ENCODE measurements at regions not wholly inside any gene's neighbourhood (a gene's known extent, or its start where the extent isn't known, plus 50 kb on each side); places are given as distances from the start of the nearest gene placed in this dataset.
A peak's percentile ranks its signal among the peaks of the same experiment; 100 is the strongest.

- H3K27me3 Mint-ChIP-seq, result peaks cover 8% of the 10 kb centered on the region
- H3K27ac Mint-ChIP-seq, result no peak overlapping the region
- DNase-seq, result no peak
- no peaks in the 10 kb centered on the region for H3K4me1 Mint-ChIP-seq
- H3K36me3 Mint-ChIP-seq, result no peaks in the 10 kb centered on the region
- H3K9me3 Mint-ChIP-seq, result no peaks in the 10 kb centered on the region
- H3K4me3 Mint-ChIP-seq, result no peak overlapping the region
Measured at GRCh38 chr1:96934282-96934681, 212.7 kb downstream of the PTBP2 start.

DNA sequence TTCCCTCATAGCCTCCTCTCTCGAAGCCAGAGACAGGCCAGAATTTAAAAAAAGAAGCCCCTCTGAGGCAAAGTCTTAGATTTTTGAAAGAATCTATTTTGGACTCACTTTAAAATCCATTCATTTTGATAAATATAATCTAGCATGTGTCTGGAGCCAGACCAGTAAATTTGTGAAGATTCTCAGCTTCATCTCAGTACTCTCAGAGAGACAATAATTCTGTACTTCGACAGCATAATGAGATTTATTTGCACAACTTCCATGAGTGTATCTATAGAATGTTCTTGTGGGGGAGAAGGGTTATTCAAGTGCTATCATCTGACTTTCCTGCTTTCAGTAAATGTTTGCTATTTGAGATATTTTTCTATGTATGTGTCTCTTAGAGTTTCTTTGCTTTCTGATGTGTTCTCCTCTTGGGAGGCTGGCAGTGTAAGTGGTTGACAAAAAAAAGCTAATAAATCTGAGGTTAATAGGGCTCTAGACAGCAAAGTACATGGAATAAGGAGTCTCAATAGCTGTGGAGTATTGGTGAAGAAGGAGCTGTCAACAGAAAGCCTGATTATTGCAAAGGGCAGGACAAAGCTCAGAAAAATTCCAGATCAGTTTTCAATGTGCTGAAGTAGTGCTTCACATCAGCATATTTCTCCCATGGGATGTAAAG, 223.0 kb downstream of the PTBP2 start:
- Mint-ChIP-seq H3K27ac (no peak overlapping the region), H3K9me3 (no peaks in the 10 kb centered on the region), H3K27me3 (no peaks in the 10 kb centered on the region)

DNA sequence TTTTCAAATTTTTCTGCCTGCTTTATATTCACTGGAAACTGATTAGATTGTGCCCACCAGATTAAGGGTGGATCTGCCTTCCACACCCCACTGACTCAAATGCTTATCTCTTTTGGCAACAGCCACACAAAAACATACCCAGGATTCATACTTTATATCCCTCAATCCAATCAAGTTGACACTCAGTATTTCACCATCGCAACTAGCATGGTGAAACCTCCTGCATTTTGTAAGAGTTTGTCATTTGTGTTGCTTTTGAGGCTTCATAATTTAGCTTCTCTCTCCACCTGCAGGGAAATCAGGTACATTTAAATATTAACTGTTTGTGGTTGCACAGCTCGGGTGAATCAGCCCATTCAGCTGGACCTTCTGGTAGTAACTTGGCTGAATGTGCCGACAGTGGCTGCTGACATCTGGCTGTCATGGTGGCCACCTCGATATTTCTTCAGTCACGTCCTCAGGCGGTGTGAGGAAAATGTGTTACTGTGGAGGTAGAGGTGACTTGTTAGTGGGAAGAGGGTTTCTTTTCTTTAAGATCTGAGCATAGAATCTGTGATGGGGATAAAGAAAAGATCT, 224.0 kb downstream of the PTBP2 start:
- no peak for DNase-seq
- H3K27ac Mint-ChIP-seq, result no peak overlapping the region
- H3K9me3 Mint-ChIP-seq, result no peaks in the 10 kb centered on the region
- H3K4me1 Mint-ChIP-seq, result no peaks in the 10 kb centered on the region
- no peaks in the 10 kb centered on the region for H3K36me3 Mint-ChIP-seq
- H3K27me3 Mint-ChIP-seq, result no peaks in the 10 kb centered on the region
- H3K4me3 Mint-ChIP-seq, result no peak overlapping the region

More for the DNA sequence above, 223.0 kb downstream of the PTBP2 start:
- H3K4me1 Mint-ChIP-seq, result no peaks in the 10 kb centered on the region
- no peak for DNase-seq
- H3K36me3 Mint-ChIP-seq, result no peaks in the 10 kb centered on the region
- no peak overlapping the region for H3K4me3 Mint-ChIP-seq

DNA sequence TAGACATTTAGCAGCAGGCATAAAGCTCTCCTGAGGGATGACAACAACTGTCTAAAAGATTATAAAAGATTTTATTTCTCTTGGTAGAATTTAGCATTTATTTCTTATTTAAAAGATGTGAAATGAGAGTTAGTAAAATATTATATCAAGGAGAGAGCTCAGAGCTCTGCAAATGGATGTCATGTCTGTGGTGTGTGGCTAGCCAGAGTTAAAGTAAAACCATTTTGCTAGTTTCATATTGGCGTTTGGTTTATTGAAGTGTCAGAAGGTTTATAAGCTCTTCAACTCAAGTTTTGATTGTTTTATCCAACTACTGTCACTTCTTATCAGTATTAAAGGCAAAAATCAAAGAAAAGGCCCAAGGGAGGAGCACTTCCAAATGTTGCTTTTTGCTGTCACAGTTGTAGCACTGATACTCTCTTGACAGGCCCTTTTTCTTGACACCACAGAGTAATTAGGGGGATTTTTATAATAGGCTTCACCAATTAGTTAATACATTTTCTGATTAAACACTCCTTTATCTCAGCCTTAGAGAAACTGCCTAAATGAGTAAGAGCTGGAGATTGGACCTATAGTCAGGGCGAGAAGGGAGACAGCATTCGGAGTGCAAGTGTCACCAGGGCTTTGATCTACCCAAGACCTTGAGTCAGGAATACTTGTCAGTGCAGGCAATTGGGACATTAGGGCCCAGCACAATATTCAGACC, 233.9 kb downstream of the PTBP2 start:
- Mint-ChIP-seq H3K27me3 (no peaks in the 10 kb centered on the region), H3K4me3 (no peak overlapping the region), H3K27ac (no peak overlapping the region), H3K36me3 (no peaks in the 10 kb centered on the region), H3K4me1 (no peaks in the 10 kb centered on the region), H3K9me3 (no peaks in the 10 kb centered on the region)
- DNase-seq, result no peak

- Mint-ChIP-seq H3K4me3 (no peak overlapping the region), H3K9me3 (no peaks in the 10 kb centered on the region), H3K4me1 (no peaks in the 10 kb centered on the region), H3K27ac (no peak overlapping the region), H3K27me3 (peaks cover 4% of the 10 kb centered on the region), H3K36me3 (no peaks in the 10 kb centered on the region)
- no peak for DNase-seq
Measured at GRCh38 chr1:96962216-96962615, 240.6 kb downstream of the PTBP2 start.

DNA sequence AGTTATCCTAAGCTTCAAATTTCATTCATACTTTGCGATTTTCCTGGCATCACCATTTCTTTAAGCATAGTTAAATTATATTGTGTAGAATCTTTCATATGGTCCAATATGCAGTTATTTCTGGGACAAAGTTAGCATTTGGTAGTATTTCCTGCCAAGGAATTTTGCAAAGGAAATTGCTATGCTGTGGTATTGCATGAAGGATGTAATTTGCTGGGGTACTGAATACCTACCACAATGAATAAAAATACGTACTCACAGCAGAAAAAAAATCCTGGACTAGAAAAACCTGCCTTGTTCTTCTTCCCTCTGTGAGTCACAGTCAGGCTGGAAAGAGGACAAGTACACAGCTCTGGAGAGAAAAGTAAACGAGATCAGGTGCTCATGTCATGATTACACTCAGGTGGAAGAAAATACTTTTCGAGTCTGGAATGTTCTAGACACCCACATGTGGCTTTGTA, 241.2 kb downstream of the PTBP2 start:
- H3K36me3 Mint-ChIP-seq, result no peaks in the 10 kb centered on the region
- H3K4me1 Mint-ChIP-seq, result no peaks in the 10 kb centered on the region
- DNase-seq, result no peak

GRCh38 chr1:96964761-96965160, 243.2 kb downstream of the PTBP2 start:
- Mint-ChIP-seq H3K9me3 (no peaks in the 10 kb centered on the region), H3K36me3 (no peaks in the 10 kb centered on the region), H3K4me3 (no peak overlapping the region), H3K27ac (no peak overlapping the region), H3K27me3 (peaks cover 14% of the 10 kb centered on the region), H3K4me1 (no peaks in the 10 kb centered on the region)
- DNase-seq, result no peak

More for the DNA sequence above, 241.2 kb downstream of the PTBP2 start:
- H3K4me3 Mint-ChIP-seq, result no peak overlapping the region
- no peaks in the 10 kb centered on the region for H3K9me3 Mint-ChIP-seq
- H3K27ac Mint-ChIP-seq, result no peak overlapping the region
- H3K27me3 Mint-ChIP-seq, result peaks cover 6% of the 10 kb centered on the region

- DNase-seq, result peak; percentile 59
- Mint-ChIP-seq H3K36me3 (no peaks in the 10 kb centered on the region), H3K9me3 (no peaks in the 10 kb centered on the region), H3K27ac (no peak overlapping the region), H3K4me1 (no peaks in the 10 kb centered on the region), H3K4me3 (no peak overlapping the region), H3K27me3 (peaks cover 24% of the 10 kb centered on the region)
Measured at GRCh38 chr1:96966536-96967138, 245.1 kb downstream of the PTBP2 start.

GRCh38 chr1:96967311-96967710, 245.7 kb downstream of the PTBP2 start:
- no peaks in the 10 kb centered on the region for H3K9me3 Mint-ChIP-seq
- H3K4me3 Mint-ChIP-seq, result no peak overlapping the region
- H3K36me3 Mint-ChIP-seq, result no peaks in the 10 kb centered on the region
- peaks cover 27% of the 10 kb centered on the region for H3K27me3 Mint-ChIP-seq
- H3K4me1 Mint-ChIP-seq, result no peaks in the 10 kb centered on the region
- no peak overlapping the region for H3K27ac Mint-ChIP-seq
- DNase-seq, result no peak

- peaks cover 32% of the 10 kb centered on the region for H3K27me3 Mint-ChIP-seq
- H3K4me1 Mint-ChIP-seq, result no peaks in the 10 kb centered on the region
- no peak overlapping the region for H3K27ac Mint-ChIP-seq
- DNase-seq, result no peak
- no peak overlapping the region for H3K4me3 Mint-ChIP-seq
- no peaks in the 10 kb centered on the region for H3K9me3 Mint-ChIP-seq
- H3K36me3 Mint-ChIP-seq, result no peaks in the 10 kb centered on the region
Measured at GRCh38 chr1:96968541-96968940, 247.0 kb downstream of the PTBP2 start.

GRCh38 chr1:96968983-96969382, 247.4 kb downstream of the PTBP2 start:
- H3K9me3 Mint-ChIP-seq, result no peaks in the 10 kb centered on the region
- H3K4me1 Mint-ChIP-seq, result no peaks in the 10 kb centered on the region
- H3K4me3 Mint-ChIP-seq, result no peak overlapping the region
- DNase-seq, result no peak
- no peaks in the 10 kb centered on the region for H3K36me3 Mint-ChIP-seq
- H3K27me3 Mint-ChIP-seq, result peaks cover 36% of the 10 kb centered on the region
- H3K27ac Mint-ChIP-seq, result no peak overlapping the region

DNA sequence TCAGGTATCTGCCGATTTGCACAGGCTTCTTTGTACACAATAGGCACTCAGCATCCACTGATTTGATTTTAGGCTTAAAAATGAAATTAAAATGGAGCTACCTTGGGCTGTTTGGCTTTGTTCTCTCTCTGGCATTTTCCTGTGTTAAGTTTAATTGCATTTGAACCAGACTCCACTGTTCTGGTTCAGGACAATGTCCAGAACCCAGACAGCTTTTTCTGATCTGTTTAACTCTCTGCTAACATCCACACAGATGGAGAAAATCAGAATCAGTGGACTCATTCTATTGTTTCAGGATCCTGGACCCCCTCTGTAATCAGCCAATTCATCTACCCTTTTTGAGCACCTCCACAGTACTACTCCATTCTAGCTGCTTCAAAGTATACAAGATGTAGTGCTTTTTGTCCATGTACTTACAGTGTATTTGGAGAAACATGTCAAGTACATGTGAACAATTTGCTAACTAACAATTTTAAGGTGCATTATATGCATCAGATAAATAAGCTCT, 248.1 kb downstream of the PTBP2 start:
- no peaks in the 10 kb centered on the region for H3K9me3 Mint-ChIP-seq

DNA sequence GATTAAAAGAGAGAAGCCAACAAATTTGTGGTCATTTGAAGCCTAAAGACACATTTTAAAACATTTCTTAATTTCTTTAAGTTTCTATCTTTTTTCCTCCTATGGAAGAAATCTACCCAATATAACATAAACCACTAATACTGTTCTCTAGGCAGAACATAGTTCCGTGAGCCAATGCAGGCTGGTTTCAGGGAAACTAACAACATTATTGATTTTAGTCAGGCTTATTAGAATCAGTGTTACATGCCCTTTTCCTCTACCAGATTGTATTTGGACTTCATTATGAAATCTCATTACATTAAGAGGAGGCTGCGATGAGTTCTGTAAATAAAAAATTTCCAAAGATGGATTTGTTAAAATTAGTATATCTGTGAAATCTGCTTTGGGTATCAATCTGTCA, 249.9 kb downstream of the PTBP2 start:
- Mint-ChIP-seq H3K27me3 (peaks cover 37% of the 10 kb centered on the region), H3K9me3 (no peaks in the 10 kb centered on the region), H3K36me3 (no peaks in the 10 kb centered on the region), H3K4me3 (no peak overlapping the region), H3K4me1 (no peaks in the 10 kb centered on the region), H3K27ac (no peak overlapping the region)
- no peak for DNase-seq

More for the DNA sequence above, 248.1 kb downstream of the PTBP2 start:
- Mint-ChIP-seq H3K27me3 (peaks cover 37% of the 10 kb centered on the region), H3K36me3 (no peaks in the 10 kb centered on the region), H3K27ac (no peak overlapping the region), H3K4me1 (no peaks in the 10 kb centered on the region), H3K4me3 (no peak overlapping the region)
- no peak for DNase-seq

GRCh38 chr1:96971849-96972602, 250.4 kb downstream of the PTBP2 start:
- H3K4me1 Mint-ChIP-seq, result no peaks in the 10 kb centered on the region
- peaks cover 35% of the 10 kb centered on the region for H3K27me3 Mint-ChIP-seq
- no peaks in the 10 kb centered on the region for H3K36me3 Mint-ChIP-seq
- H3K27ac Mint-ChIP-seq, result no peak overlapping the region
- no peak for DNase-seq
- no peak overlapping the region for H3K4me3 Mint-ChIP-seq
- H3K9me3 Mint-ChIP-seq, result no peaks in the 10 kb centered on the region

DNA sequence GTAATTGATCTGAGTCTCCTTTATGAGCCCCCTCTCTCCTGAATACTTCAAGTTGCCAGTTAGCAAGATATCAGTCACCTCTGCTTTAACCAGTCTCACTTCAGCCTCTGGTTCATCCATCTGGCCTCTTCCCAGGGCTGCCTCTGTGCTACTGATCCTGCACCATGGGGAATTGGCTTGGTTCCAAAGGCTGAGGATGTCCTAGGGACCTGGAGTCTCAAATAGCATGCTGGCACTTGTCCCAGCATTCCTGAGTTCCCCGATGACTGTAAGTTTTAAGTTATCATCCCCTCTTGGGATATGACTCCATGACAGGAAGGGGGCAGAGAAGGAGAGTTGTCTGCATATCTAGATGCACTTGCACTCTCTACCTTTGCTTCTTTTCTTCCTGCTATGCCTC, 252.0 kb downstream of the PTBP2 start:
- H3K4me3 Mint-ChIP-seq, result no peak overlapping the region
- no peak overlapping the region for H3K27ac Mint-ChIP-seq
- DNase-seq, result no peak
- no peaks in the 10 kb centered on the region for H3K36me3 Mint-ChIP-seq
- peaks cover 28% of the 10 kb centered on the region for H3K27me3 Mint-ChIP-seq
- no peaks in the 10 kb centered on the region for H3K4me1 Mint-ChIP-seq
- H3K9me3 Mint-ChIP-seq, result no peaks in the 10 kb centered on the region

Data from activated naive CD8-positive, alpha-beta T cell treated with anti-CD3 and anti-CD28 coated beads for 36 hours (primary cell).